ENCODE measurements at regions not wholly inside any gene's neighbourhood (a gene's known extent, or its start where the extent isn't known, plus 50 kb on each side); places are given as distances from the start of the nearest gene placed in this dataset.
"Not testable (repeated sequence)": the region's sequence is repeated elsewhere in the genome, so short reads cannot be mapped to it uniquely, and the experiment has no call there.

DNA sequence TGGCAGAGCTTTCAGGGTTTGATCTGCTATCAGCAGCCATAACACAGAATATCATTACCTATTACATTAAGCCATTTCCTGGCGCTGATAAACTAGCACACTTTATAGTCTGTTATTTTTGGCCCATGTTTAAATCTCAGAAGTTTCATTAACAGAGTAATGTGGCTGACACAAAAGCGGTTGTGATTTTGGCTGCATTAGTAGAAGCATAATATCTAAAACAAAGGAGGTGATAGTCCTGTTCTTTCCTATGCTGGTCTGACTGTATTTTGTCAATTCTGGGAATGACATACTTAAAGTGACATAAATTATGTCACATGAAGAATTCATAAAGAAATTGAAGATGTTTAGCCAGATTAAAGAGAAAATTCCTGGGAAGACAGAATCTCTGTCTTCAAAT, 151.3 kb upstream of the KCND3 start:
- H3K36me3 Mint-ChIP-seq (ENCODE audit: low read depth) = no peaks in the 10 kb centered on the region
- DNase-seq = no peak
- no peak overlapping the region for H3K4me3 Mint-ChIP-seq
- H3K4me1 Mint-ChIP-seq (ENCODE audit: low read depth) = no peaks in the 10 kb centered on the region
- no peaks in the 10 kb centered on the region for H3K9me3 Mint-ChIP-seq
- H3K27me3 Mint-ChIP-seq = peaks cover 42% of the 10 kb centered on the region
- no peak overlapping the region for H3K27ac Mint-ChIP-seq

DNA sequence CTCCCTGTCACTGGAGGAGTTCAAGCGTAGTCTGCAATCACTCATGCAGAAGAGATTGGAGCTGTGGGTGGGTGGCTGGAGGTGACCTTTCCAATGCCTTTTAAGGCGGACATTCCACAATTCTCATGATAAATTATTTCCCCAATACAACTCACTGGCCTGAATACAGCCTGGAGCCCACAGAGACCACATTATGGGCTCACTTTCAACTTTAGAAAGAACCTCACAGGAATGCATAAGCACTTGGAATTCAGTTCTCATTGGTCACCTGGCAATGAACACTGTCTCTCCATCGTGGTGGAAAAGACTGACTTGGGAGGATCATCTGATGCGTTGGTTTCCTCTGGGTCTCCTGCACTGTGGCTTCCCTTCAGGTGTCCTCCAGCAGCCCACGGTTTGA, 151.8 kb upstream of the KCND3 start:
- Mint-ChIP-seq H3K27me3 (peaks cover 42% of the 10 kb centered on the region), H3K4me1 (ENCODE audit: low read depth) (no peaks in the 10 kb centered on the region), H3K36me3 (ENCODE audit: low read depth) (no peaks in the 10 kb centered on the region), H3K4me3 (no peak overlapping the region), H3K9me3 (no peaks in the 10 kb centered on the region), H3K27ac (no peak overlapping the region)
- no peak for DNase-seq

DNA sequence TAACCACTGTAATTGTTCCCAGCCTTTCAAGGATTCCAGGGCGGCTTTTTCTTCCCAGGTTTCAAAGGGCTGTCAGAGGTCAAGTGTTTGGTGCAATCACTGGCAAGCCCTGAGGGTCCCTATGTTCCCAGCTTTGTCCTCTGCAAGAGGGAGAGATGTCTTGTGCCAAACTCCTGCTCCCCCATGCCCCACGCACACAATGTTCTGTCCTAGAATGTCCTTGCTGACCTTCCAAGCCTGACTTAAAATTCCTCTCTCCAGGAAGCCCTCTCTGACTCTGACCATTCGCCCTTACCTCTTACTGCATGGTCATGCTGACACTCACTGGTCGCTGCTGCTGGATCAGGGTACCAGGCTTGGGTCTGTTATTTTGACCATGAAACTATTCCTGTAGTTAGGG, 152.5 kb upstream of the KCND3 start:
- H3K4me3 Mint-ChIP-seq = no peak overlapping the region
- H3K9me3 Mint-ChIP-seq = no peaks in the 10 kb centered on the region
- H3K27me3 Mint-ChIP-seq = peaks cover 39% of the 10 kb centered on the region
- DNase-seq = no peak
- no peak overlapping the region for H3K27ac Mint-ChIP-seq
- no peaks in the 10 kb centered on the region for H3K4me1 Mint-ChIP-seq (ENCODE audit: low read depth)
- H3K36me3 Mint-ChIP-seq (ENCODE audit: low read depth) = no peaks in the 10 kb centered on the region

- Mint-ChIP-seq H3K27ac (no peak overlapping the region), H3K27me3 (peaks cover 38% of the 10 kb centered on the region), H3K4me3 (no peak overlapping the region), H3K4me1 (ENCODE audit: low read depth) (no peaks in the 10 kb centered on the region), H3K9me3 (peaks cover 10% of the 10 kb centered on the region), H3K36me3 (ENCODE audit: low read depth) (no peaks in the 10 kb centered on the region)
- DNase-seq = no peak
Observed at GRCh38 chr1:112143871-112144441, 154.5 kb upstream of the KCND3 start.

DNA sequence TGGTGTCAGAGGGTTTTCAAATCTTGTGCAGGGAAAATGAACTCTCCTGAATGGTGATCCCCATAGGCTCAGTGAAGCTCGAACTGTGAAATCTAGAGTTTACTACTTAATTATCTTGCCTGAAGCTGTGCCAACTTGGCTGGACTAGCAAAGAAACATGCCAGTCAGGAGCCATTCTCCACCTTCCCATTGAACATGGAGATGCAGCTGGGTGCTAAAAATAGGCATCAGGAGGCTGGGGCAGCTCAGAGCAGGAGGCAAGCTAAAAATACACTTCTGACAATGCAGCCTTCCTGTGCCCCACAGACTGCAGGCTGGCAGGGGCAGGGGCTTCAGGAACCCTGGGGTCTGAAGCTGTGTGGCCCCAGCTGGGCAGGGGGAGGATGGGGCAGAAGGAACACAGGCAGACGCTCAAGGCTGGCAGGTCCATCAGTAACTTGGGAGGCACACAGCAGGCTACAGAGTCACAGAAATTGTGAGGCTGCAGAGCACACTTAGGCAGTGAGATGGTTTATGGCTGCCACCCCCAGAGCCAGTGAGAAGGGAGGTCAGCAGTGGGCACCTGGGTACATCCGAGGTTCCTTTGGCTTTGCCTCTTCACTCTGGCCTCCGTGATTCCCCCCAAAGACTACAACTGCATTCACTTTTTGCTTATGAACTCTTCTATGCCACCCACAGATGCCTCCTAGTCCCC, 155.4 kb upstream of the KCND3 start:
- DNase-seq = no peak
- Mint-ChIP-seq H3K27ac (no peak overlapping the region), H3K4me1 (ENCODE audit: low read depth) (no peaks in the 10 kb centered on the region), H3K4me3 (no peak overlapping the region), H3K27me3 (peaks cover 37% of the 10 kb centered on the region), H3K9me3 (peaks cover 11% of the 10 kb centered on the region), H3K36me3 (ENCODE audit: low read depth) (no peaks in the 10 kb centered on the region)

GRCh38 chr1:112146201-112146715, 156.8 kb upstream of the KCND3 start:
- Mint-ChIP-seq H3K4me3 (no peak overlapping the region), H3K27me3 (peaks cover 29% of the 10 kb centered on the region), H3K36me3 (ENCODE audit: low read depth) (no peaks in the 10 kb centered on the region), H3K4me1 (ENCODE audit: low read depth) (no peaks in the 10 kb centered on the region), H3K27ac (no peak overlapping the region), H3K9me3 (peaks cover 19% of the 10 kb centered on the region)
- DNase-seq = no peak

DNA sequence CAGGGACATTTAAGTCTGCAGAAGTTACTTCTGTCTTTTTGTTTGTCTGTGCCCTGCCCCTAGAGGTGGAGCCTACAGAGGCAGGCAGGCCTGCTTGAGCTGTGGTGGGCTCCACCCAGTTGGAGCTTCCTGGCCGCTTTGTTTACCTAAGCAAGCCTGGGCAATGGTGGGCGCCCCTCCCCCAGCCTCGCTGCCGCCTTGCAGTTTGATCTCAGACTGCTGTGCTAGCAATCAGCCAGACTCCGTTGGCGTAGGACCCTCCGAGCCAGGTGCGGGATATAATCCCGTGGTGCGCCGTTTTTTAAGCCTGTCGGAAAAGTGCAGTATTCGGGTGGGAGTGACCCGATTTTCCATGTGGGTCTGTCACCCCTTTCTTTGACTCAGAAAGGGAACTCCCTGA, 170.7 kb upstream of the KCND3 start:
- H3K4me3 Mint-ChIP-seq; H3K27ac Mint-ChIP-seq; H3K9me3 Mint-ChIP-seq; DNase-seq; H3K36me3 Mint-ChIP-seq (ENCODE audit: low read depth); H3K4me1 Mint-ChIP-seq (ENCODE audit: low read depth): not testable (repeated sequence)
- peaks cover 32% of the 10 kb centered on the region for H3K27me3 Mint-ChIP-seq

GRCh38 chr1:112165375-112165774, 175.9 kb upstream of the KCND3 start:
- Mint-ChIP-seq H3K9me3 (peaks cover 4% of the 10 kb centered on the region), H3K4me1 (ENCODE audit: low read depth) (no peaks in the 10 kb centered on the region), H3K4me3 (no peak overlapping the region), H3K27ac (no peak overlapping the region), H3K27me3 (peaks cover 41% of the 10 kb centered on the region), H3K36me3 (ENCODE audit: low read depth) (no peaks in the 10 kb centered on the region)
- DNase-seq = no peak

DNA sequence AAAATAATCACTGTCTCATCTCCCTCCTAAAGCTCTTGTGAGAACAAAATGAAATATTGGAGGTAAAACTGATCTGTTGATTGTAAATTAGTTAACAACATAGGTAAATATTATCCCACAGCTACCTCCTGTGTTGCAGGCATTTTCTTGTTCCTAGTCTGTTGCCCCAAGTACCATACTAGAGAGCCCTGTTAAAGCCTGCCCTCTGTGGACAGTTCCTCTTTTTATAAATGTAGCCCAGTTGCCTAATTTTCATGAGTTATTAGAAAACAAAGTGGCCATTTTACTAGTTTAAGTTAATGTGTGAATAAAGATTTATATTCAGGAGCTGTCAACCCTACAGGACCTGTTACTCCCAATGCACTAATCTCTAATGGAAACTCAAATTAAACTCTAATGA, 180.0 kb upstream of the KCND3 start:
- Mint-ChIP-seq H3K4me1 (ENCODE audit: low read depth) (no peaks in the 10 kb centered on the region), H3K27ac (no peak overlapping the region), H3K4me3 (no peak overlapping the region), H3K27me3 (peaks cover 17% of the 10 kb centered on the region), H3K9me3 (no peaks in the 10 kb centered on the region), H3K36me3 (ENCODE audit: low read depth) (no peaks in the 10 kb centered on the region)
- no peak for DNase-seq

GRCh38 chr1:112172294-112172882, 182.9 kb upstream of the KCND3 start:
- H3K4me1 Mint-ChIP-seq (ENCODE audit: low read depth) = no peaks in the 10 kb centered on the region
- no peak overlapping the region for H3K4me3 Mint-ChIP-seq
- H3K27ac Mint-ChIP-seq = no peak overlapping the region
- no peak for DNase-seq
- H3K36me3 Mint-ChIP-seq (ENCODE audit: low read depth) = no peaks in the 10 kb centered on the region
- H3K27me3 Mint-ChIP-seq = peaks cover 14% of the 10 kb centered on the region
- H3K9me3 Mint-ChIP-seq = no peaks in the 10 kb centered on the region

- no peaks in the 10 kb centered on the region for H3K9me3 Mint-ChIP-seq
- no peak overlapping the region for H3K4me3 Mint-ChIP-seq
- no peaks in the 10 kb centered on the region for H3K4me1 Mint-ChIP-seq (ENCODE audit: low read depth)
- peaks cover 7% of the 10 kb centered on the region for H3K27me3 Mint-ChIP-seq
- H3K27ac Mint-ChIP-seq = no peak overlapping the region
- H3K36me3 Mint-ChIP-seq (ENCODE audit: low read depth) = no peaks in the 10 kb centered on the region
- no peak for DNase-seq
Observed at GRCh38 chr1:112177314-112177713, 187.8 kb upstream of the KCND3 start.

DNA sequence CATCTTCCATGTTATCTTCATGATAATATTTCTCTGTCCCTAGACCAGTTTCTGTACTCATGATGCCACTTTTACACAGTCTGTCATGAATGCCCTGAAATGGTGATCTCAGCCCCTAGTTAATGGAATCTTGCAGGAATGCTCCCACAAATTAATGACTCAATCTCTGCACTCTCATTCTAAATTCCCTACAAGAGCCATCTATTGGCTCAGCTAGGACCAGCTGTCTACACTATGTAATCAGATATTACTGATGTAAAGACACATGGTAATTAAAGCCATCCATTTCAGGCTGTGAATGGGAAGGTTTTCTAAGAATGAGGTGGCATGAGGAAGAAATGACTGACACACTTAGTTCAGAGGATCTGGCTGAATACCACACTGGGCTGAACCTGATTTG, 199.1 kb upstream of the KCND3 start:
- no peaks in the 10 kb centered on the region for H3K9me3 Mint-ChIP-seq
- no peak for DNase-seq
- no peak overlapping the region for H3K27ac Mint-ChIP-seq
- no peak overlapping the region for H3K4me3 Mint-ChIP-seq
- no peaks in the 10 kb centered on the region for H3K36me3 Mint-ChIP-seq (ENCODE audit: low read depth)
- H3K27me3 Mint-ChIP-seq = peaks cover 7% of the 10 kb centered on the region
- no peaks in the 10 kb centered on the region for H3K4me1 Mint-ChIP-seq (ENCODE audit: low read depth)

GRCh38 chr1:112196008-112196588, 199.9 kb upstream of the CTTNBP2NL start:
- no peaks in the 10 kb centered on the region for H3K36me3 Mint-ChIP-seq (ENCODE audit: low read depth)
- H3K27me3 Mint-ChIP-seq = peaks cover 4% of the 10 kb centered on the region
- no peaks in the 10 kb centered on the region for H3K4me1 Mint-ChIP-seq (ENCODE audit: low read depth)
- DNase-seq = no peak
- H3K4me3 Mint-ChIP-seq = no peak overlapping the region
- no peaks in the 10 kb centered on the region for H3K9me3 Mint-ChIP-seq
- H3K27ac Mint-ChIP-seq = no peak overlapping the region

DNA sequence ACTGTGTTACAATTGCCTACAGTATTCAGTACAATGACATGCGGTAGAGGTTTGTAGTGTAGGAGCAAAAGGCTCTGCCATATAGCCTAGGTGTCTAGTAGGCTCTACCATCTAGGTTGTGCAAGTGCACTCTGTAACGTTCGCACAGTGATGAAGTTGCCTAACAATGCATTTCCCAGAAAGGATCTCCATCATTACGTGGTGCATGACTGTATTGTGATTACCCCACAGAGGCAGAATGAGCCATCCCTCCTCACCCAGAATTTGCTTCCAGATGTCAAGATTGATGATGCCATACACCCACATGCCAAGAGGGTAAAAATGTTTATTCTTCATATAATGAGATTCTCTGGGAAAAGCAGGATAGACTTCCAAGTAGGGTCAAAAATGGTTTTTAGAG, 199.3 kb upstream of the CTTNBP2NL start:
- Mint-ChIP-seq H3K4me3 (no peak overlapping the region), H3K4me1 (ENCODE audit: low read depth) (no peaks in the 10 kb centered on the region), H3K9me3 (no peaks in the 10 kb centered on the region), H3K27me3 (peaks cover 3% of the 10 kb centered on the region), H3K27ac (no peak overlapping the region), H3K36me3 (ENCODE audit: low read depth) (no peaks in the 10 kb centered on the region)
- DNase-seq = no peak

DNA sequence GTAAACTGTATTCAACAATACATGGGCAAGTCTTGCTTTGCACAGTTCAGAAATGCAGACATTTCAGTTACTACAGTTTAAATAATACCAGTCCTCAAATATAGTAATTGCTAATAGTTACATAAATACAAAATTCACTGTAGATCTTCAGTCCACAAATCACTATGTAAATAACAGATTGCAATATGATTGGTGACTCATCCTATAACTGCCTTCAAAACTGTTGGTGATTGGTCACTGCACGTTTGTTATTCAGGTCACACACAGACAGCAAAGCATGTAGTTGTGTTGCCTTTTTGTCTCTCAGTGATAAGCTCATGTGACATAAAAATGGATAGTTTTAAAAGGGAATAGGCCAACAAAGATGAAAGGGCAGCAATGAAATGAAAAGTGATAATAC, 186.5 kb upstream of the CTTNBP2NL start:
- Mint-ChIP-seq H3K27me3 (peaks cover 31% of the 10 kb centered on the region), H3K9me3 (peaks cover 6% of the 10 kb centered on the region), H3K4me1 (ENCODE audit: low read depth) (no peaks in the 10 kb centered on the region), H3K36me3 (ENCODE audit: low read depth) (no peaks in the 10 kb centered on the region), H3K27ac (no peak overlapping the region), H3K4me3 (no peak overlapping the region)
- DNase-seq = no peak
